AG04450 (cell line): ENCODE measurements at regions not wholly inside any gene's neighbourhood (a gene's known extent, or its start where the extent isn't known, plus 50 kb on each side); places are given as distances from the start of the nearest gene placed in this dataset.

Source experiments
- CTCF ChIA-PET: fragments of 300-600, 350-600 bp; formaldehyde crosslinking; extraction: SDS; loops from one replicate; lab custom pipeline; 2022; ENCODE audit warnings: antibody characterized with exemption, inconsistent platforms; lab: Charles Lee
- POLR2A ChIA-PET: fragments of 350-600 bp; formaldehyde crosslinking; extraction: SDS; loops from one replicate; lab custom pipeline; 2021; ENCODE audit warnings: antibody characterized with exemption, inconsistent platforms; lab: Yijun Ruan, JAX
- DNase-seq: peaks from one replicate; pipeline ENCODE4 v3.0.0-alpha.2; 2011; ENCODE audit warnings: low read depth, low spot score
- H3K27ac ChIP-seq: one replicate; pipeline ENCODE4 v1.5.1; 2012; ENCODE audit warnings: low read depth, low read length, control low read depth
- H3K27me3 ChIP-seq: one replicate; pipeline ENCODE4 v1.6.0; 2012; ENCODE audit warnings: low read length; ENCODE audit not compliant: control insufficient read depth, insufficient read depth
- H3K4me3 ChIP-seq: 2 replicates; pipeline ENCODE4 v1.5.1; 2011; ENCODE audit warnings: mild to moderate bottlenecking, low read depth, low read length, control low read depth
- H3K9me3 ChIP-seq: 2 replicates; pipeline ENCODE4 v1.5.1; 2012; ENCODE audit warnings: low read length; ENCODE audit not compliant: control insufficient read depth, insufficient read depth
- TF ChIP-seq, protein P1 (sequence below): IDR thresholded peaks from 2 replicates; pipeline ENCODE4 v1.5.1; 2011; ENCODE audit warnings: low read depth, low read length, control low read depth, inconsistent platforms

DNA sequence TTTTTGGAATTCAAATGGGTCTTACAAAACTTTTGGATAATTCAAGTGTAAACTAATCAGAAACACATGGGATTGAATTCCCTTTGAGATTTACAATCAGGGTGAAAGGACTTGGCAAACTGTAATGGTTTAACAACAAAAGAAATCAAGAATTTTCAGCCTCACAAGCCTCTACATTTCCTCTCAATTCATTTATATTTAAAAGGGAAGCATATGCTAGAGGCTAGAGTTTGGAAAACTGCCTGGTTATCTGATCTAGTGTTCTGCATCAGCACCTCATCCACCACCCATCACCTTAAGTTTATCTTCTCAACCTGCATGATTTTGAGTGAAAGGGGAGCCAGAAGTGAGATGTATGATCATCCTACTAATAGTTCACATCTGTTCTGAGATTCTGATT lies 120.7 kb downstream of the TES start:
- CTCF ChIA-PET, result no interaction called here
- Histone ChIP-seq H3K27ac (no peak overlapping the region), H3K27me3 (no peaks in the 10 kb centered on the region), H3K4me3 (no peak overlapping the region), H3K9me3 (no peaks in the 10 kb centered on the region)
- TF ChIP-seq, protein P1, sequence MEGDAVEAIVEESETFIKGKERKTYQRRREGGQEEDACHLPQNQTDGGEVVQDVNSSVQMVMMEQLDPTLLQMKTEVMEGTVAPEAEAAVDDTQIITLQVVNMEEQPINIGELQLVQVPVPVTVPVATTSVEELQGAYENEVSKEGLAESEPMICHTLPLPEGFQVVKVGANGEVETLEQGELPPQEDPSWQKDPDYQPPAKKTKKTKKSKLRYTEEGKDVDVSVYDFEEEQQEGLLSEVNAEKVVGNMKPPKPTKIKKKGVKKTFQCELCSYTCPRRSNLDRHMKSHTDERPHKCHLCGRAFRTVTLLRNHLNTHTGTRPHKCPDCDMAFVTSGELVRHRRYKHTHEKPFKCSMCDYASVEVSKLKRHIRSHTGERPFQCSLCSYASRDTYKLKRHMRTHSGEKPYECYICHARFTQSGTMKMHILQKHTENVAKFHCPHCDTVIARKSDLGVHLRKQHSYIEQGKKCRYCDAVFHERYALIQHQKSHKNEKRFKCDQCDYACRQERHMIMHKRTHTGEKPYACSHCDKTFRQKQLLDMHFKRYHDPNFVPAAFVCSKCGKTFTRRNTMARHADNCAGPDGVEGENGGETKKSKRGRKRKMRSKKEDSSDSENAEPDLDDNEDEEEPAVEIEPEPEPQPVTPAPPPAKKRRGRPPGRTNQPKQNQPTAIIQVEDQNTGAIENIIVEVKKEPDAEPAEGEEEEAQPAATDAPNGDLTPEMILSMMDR, result no peak
- POLR2A ChIA-PET, result interaction anchor here (0.6 kb wide), 2 partner anchors 137 to 201 kb away, joined by 6 to 7 read pairs; no protein-coding TSS in a partner anchor
- no peak for DNase-seq

DNA sequence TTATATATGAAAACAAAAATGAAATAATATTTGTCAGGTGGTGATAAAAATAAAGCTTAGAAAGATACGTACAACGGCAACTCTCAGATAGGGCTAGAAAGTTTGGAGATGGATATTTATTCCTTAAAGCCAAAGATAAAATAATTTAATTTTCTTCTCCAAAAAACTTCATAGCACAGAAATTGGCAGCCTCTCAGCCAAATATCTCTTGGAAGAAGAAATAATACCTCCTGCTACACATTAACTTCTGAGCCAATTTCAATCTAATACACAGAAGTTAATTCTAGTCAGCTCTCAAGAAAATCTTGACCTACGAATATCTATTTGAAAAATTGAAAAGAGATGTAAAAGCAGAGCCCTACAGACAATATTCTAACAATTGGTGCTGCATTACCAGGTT lies 122.4 kb downstream of the TES start:
- CTCF ChIA-PET, result interaction anchor here (1.0 kb wide), 1 partner anchor 91 kb away, joined by 3 read pairs; no protein-coding TSS in a partner anchor
- no peak for DNase-seq
- TF ChIP-seq, protein P1, result no peak
- Histone ChIP-seq H3K9me3 (no peaks in the 10 kb centered on the region), H3K4me3 (no peak overlapping the region), H3K27ac (no peak overlapping the region), H3K27me3 (no peaks in the 10 kb centered on the region)
- POLR2A ChIA-PET, result no interaction called here

DNA sequence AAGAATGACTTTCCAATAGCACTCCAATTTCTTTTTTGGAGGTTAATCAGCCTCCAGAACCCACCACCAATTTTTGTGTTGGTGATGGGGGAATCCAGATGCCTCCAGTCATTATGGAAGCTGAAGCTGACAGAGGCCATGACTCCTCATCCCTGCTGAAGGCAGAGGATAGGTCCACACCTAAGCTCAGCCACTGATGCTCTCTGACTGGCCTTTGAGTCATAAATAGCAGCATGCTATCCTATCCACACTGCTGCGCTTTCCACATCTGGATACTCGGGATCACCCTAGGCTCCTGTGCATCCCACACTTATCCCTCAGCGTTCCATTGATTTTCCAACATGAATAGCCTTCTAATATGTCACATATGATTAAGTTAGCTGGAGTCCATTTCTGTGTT lies 124.2 kb downstream of the TES start:
- TF ChIP-seq, protein P1, result no peak
- H3K27ac ChIP-seq, result no peak overlapping the region
- no peaks in the 10 kb centered on the region for H3K27me3 ChIP-seq
- DNase-seq, result no peak
- CTCF ChIA-PET, result no interaction called here
- H3K4me3 ChIP-seq, result no peak overlapping the region
- H3K9me3 ChIP-seq, result no peaks in the 10 kb centered on the region
- POLR2A ChIA-PET, result no interaction called here

DNA sequence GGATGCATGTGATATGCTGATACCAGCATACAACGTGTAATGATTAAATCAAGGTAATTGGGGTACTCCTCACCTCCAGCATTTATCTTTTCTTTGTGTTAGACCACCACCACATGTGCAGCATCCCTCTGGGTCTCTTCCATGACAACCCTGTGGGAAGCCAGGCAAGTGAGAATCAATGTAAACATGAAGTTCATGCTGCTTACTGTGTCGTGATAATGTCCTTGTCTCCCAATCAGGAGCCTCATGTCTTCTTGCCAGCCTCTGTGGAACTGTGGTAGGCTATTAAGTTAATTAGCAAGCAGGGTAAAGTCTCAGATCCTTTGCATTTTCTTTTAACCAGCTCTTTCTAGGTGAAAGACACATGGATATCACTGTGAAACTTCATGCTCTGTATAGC lies 126.7 kb downstream of the TES start:
- no peak overlapping the region for H3K4me3 ChIP-seq
- H3K9me3 ChIP-seq, result no peaks in the 10 kb centered on the region
- POLR2A ChIA-PET, result interaction anchor here (1.5 kb wide), 1 partner anchor 65 kb away, joined by 7 read pairs; no protein-coding TSS in a partner anchor
- no peak for DNase-seq
- H3K27ac ChIP-seq, result no peak overlapping the region
- CTCF ChIA-PET, result no interaction called here
- no peaks in the 10 kb centered on the region for H3K27me3 ChIP-seq
- TF ChIP-seq, protein P1, result no peak

DNA sequence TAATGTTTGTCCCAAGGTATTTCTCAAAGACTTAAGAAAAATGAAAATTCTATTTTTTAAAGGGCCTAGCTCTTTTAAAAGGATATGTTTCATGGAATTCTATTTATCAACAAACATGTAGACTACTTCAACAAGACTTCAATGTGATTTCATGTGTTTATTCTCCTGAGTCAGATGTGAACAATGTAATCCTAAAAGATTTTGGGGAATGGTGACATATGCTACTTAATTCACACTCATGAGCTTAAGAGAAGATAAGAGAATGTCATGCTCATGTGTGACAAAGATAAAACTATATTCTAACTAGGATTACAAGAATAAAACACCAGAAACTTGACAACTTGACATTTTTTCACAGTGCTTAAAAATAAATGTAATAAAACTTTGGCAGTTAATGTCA lies 127.5 kb downstream of the TES start:
- Histone ChIP-seq H3K9me3 (no peaks in the 10 kb centered on the region), H3K4me3 (no peak overlapping the region), H3K27me3 (no peaks in the 10 kb centered on the region), H3K27ac (no peak overlapping the region)
- POLR2A ChIA-PET, result interaction anchor here (0.8 to 1.5 kb wide), 2 partner anchors 17 to 66 kb away, joined by 3 to 7 read pairs; no protein-coding TSS in a partner anchor
- DNase-seq, result no peak
- TF ChIP-seq, protein P1, result no peak
- CTCF ChIA-PET, result interaction anchor here (0.8 kb wide), 1 partner anchor 16 kb away, joined by 3 read pairs; no protein-coding TSS in a partner anchor
